ENCODE measurements at regions not wholly inside any gene's neighbourhood (a gene's known extent, or its start where the extent isn't known, plus 50 kb on each side); places are given as distances from the start of the nearest gene placed in this dataset.

DNA sequence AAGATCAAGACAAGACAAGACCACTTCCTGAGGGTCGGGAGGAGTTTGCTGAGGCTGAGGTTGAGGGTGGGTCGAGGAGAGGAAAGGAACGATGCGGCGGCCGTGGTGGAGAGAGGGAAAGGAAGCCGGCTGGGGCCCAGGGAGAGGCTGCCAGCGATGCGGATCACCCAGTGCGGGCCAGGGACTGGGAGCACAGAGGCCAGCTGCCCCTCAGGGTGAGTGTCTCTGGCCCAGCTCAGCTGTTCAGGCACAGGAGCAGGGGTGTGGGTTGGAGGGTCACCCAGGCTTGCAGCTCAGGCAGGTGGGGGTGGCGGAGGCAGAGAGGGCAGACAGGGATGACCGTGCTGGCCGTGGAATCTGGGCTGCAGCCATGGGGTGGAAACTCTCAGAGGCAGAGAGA is 99.5 kb downstream of the FGF18 start:
- DNase-seq (ENCODE audit: low spot score) = no peak
- TF ChIP-seq, protein P1, sequence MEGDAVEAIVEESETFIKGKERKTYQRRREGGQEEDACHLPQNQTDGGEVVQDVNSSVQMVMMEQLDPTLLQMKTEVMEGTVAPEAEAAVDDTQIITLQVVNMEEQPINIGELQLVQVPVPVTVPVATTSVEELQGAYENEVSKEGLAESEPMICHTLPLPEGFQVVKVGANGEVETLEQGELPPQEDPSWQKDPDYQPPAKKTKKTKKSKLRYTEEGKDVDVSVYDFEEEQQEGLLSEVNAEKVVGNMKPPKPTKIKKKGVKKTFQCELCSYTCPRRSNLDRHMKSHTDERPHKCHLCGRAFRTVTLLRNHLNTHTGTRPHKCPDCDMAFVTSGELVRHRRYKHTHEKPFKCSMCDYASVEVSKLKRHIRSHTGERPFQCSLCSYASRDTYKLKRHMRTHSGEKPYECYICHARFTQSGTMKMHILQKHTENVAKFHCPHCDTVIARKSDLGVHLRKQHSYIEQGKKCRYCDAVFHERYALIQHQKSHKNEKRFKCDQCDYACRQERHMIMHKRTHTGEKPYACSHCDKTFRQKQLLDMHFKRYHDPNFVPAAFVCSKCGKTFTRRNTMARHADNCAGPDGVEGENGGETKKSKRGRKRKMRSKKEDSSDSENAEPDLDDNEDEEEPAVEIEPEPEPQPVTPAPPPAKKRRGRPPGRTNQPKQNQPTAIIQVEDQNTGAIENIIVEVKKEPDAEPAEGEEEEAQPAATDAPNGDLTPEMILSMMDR (conservative IDR thresholded peaks at IDR 0.05; ENCODE audit: low read length) = no peak
- TF ChIP-seq EZH2phosphoT487 (IDR thresholded peaks at IDR 0.05; ENCODE audit: borderline replicate concordance, low read depth, low read length) = no peak
- ChIA-PET CTCF (ENCODE audit: unreplicated experiment) (no interaction called here), POLR2A (no interaction called here)
- H3K4me1 ChIP-seq (ENCODE audit: insufficient read depth, low read length, poor library complexity, severe bottlenecking) = no peaks in the 10 kb centered on the region
- no peaks in the 10 kb centered on the region for H3K36me3 ChIP-seq (ENCODE audit: insufficient read depth, low read length)
- no peak overlapping the region for H3K4me3 ChIP-seq (ENCODE audit: low read depth, low read length, poor library complexity, severe bottlenecking)
- no peaks in the 10 kb centered on the region for H3K9me2 ChIP-seq (ENCODE audit: insufficient read depth, low read length)
- no peak overlapping the region for H3K4me2 ChIP-seq (ENCODE audit: low read length)
- H2AFZ ChIP-seq (ENCODE audit: low read length) = no peak overlapping the region
- no peaks in the 10 kb centered on the region for H4K20me1 ChIP-seq (ENCODE audit: insufficient read depth, low read length)
- intact Hi-C loops (cut with micrococcal nuclease; ENCODE audit: unreplicated experiment) = no loop called here
- no peaks in the 10 kb centered on the region for H3K9me3 ChIP-seq (ENCODE audit: low read length)
- no TSS peak for BruUV-seq (replicated peaks)
- H3K79me2 ChIP-seq (ENCODE audit: insufficient read depth, low read depth, low read length) = no peaks in the 10 kb centered on the region
- no peak overlapping the region for H3K27ac ChIP-seq (ENCODE audit: low read depth, low read length, poor library complexity, severe bottlenecking)

DNA sequence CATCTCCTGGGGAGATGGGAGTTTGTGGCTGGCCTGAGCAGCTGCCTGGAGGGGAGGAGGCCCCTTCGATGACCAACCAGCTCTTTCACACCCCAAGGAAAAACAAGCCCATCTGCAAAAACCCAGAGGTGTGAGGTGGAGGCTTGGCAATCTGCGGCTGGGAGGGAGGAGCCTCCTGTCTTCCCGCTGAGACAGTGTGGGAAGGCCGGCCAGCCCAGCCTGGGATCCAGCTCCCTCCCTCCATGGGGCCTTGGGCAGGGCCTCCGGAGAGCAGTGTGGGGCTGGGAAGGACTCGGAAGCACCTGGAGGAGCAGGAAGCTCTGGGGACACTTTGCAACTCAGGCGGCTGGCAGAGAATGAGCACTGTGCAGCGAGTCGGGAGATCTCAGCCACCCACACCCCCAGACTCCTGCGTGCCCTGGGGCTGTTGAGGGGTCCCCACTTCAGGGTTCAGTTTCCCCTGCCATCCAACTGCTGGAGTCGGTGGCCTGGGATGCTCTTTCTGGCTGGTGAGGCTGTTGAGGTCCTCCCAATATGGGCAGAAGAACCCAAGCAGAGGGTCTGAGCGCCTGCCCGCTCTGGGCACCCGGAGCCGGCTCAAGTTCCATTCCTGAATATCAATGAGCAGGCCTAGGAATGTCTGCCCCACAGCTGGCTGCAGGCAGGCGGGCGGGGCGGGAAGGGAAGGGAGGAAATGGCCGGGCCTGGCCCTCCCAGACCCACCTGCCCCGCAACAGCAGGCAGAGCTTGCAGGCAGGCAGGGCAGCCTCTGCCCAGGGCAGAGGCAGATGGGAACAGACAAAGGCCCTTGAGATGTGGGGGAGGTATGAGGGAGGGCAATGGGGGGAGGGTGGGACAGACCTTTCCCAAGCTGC is 101.1 kb downstream of the FGF18 start:
- TF ChIP-seq, protein P1 (conservative IDR thresholded peaks at IDR 0.05; ENCODE audit: low read length) = no peak
- TF ChIP-seq EZH2phosphoT487 (IDR thresholded peaks at IDR 0.05; ENCODE audit: borderline replicate concordance, low read depth, low read length) = no peak
- no peaks in the 10 kb centered on the region for H3K36me3 ChIP-seq (ENCODE audit: insufficient read depth, low read length)
- no peak overlapping the region for H3K27ac ChIP-seq (ENCODE audit: low read depth, low read length, poor library complexity, severe bottlenecking)
- H3K4me1 ChIP-seq (ENCODE audit: insufficient read depth, low read length, poor library complexity, severe bottlenecking) = no peaks in the 10 kb centered on the region
- ChIA-PET POLR2A (no interaction called here), CTCF (ENCODE audit: unreplicated experiment) (interaction anchor here (0.6 kb wide), 1 partner anchor 1378 kb away, joined by 3 read pairs; no protein-coding TSS in a partner anchor)
- H3K9me3 ChIP-seq (ENCODE audit: low read length) = no peaks in the 10 kb centered on the region
- DNase-seq (ENCODE audit: low spot score) = no peak
- H3K4me2 ChIP-seq (ENCODE audit: low read length) = no peak overlapping the region
- H2AFZ ChIP-seq (ENCODE audit: low read length) = no peak overlapping the region
- H3K4me3 ChIP-seq (ENCODE audit: low read depth, low read length, poor library complexity, severe bottlenecking) = no peak overlapping the region
- H4K20me1 ChIP-seq (ENCODE audit: insufficient read depth, low read length) = no peaks in the 10 kb centered on the region
- no peaks in the 10 kb centered on the region for H3K9me2 ChIP-seq (ENCODE audit: insufficient read depth, low read length)
- intact Hi-C loops (cut with micrococcal nuclease; ENCODE audit: unreplicated experiment) = no loop called here
- H3K79me2 ChIP-seq (ENCODE audit: insufficient read depth, low read depth, low read length) = no peaks in the 10 kb centered on the region
- BruUV-seq (replicated peaks) = no TSS peak

DNA sequence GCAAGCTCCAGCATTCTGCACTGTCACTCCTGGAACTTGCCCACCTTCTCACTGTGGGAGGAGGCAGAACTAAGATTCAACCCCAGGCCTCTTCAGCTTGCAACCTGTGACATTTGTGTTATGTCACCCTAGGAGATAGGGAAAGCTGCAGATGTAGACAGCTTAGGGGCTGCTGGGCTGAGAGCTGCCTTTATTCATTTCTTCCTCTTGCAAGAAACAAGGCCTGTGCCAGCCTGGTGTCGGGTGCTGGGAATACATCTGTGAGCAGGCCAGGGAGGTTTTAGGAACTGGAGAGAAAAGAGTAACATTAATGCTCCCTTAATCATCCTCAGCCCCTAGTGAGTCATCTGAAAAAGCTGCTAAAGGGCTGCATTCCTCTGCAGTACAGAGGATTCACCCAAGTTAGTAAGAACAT is 101.8 kb downstream of the FGF18 start:
- no peaks in the 10 kb centered on the region for H3K4me1 ChIP-seq (ENCODE audit: insufficient read depth, low read length, poor library complexity, severe bottlenecking)
- intact Hi-C loops (cut with micrococcal nuclease; ENCODE audit: unreplicated experiment) = no loop called here
- DNase-seq (ENCODE audit: low spot score) = no peak
- POLR2A ChIA-PET = no interaction called here
- H4K20me1 ChIP-seq (ENCODE audit: insufficient read depth, low read length) = no peaks in the 10 kb centered on the region
- H2AFZ ChIP-seq (ENCODE audit: low read length) = no peak overlapping the region
- H3K9me2 ChIP-seq (ENCODE audit: insufficient read depth, low read length) = no peaks in the 10 kb centered on the region
- H3K9me3 ChIP-seq (ENCODE audit: low read length) = no peaks in the 10 kb centered on the region
- BruUV-seq (replicated peaks) = no TSS peak
- no peaks in the 10 kb centered on the region for H3K79me2 ChIP-seq (ENCODE audit: insufficient read depth, low read depth, low read length)
- H3K4me2 ChIP-seq (ENCODE audit: low read length) = no peak overlapping the region
- H3K36me3 ChIP-seq (ENCODE audit: insufficient read depth, low read length) = no peaks in the 10 kb centered on the region
- no peak overlapping the region for H3K27ac ChIP-seq (ENCODE audit: low read depth, low read length, poor library complexity, severe bottlenecking)
- CTCF ChIA-PET (ENCODE audit: unreplicated experiment) = interaction anchor here (0.5 kb wide), 1 partner anchor 14 kb away, joined by 3 read pairs; no protein-coding TSS in a partner anchor
- H3K4me3 ChIP-seq (ENCODE audit: low read depth, low read length, poor library complexity, severe bottlenecking) = no peak overlapping the region
- TF ChIP-seq, protein P1 (conservative IDR thresholded peaks at IDR 0.05; ENCODE audit: low read length) = no peak
- TF ChIP-seq EZH2phosphoT487 (IDR thresholded peaks at IDR 0.05; ENCODE audit: borderline replicate concordance, low read depth, low read length) = no peak

Measured in OCI-LY7 (cell line).